Gastroesophageal sphincter (tissue), 3 donors: ENCODE measurements at regions not wholly inside any gene's neighbourhood (a gene's known extent, or its start where the extent isn't known, plus 50 kb on each side); places are given as distances from the start of the nearest gene placed in this dataset.

Source experiments
- CTCF ChIP-seq, 4 experiments: fragments of 200-600 bp in 2 of 4; fragments of 450-650 bp in 2 of 4; sonication (generic) in 1 of 4; IDR thresholded peaks; one replicate each; pipeline ENCODE4 v1.5.1; 2017 to 2019; ENCODE audit warnings: antibody characterized with exemption in 4 of 4, mild to moderate bottlenecking in 2 of 4, moderate library complexity in 2 of 4
- EP300 ChIP-seq: sonication (generic); formaldehyde crosslinking; IDR thresholded peaks from one replicate; pipeline ENCODE4 v1.6.1; 2017; ENCODE audit warnings: antibody characterized with exemption, mild to moderate bottlenecking
- POLR2A ChIP-seq, 2 donors: fragments of 450-650 bp; IDR thresholded peaks; one replicate each; pipeline ENCODE4 v1.6.1; 2017; ENCODE audit warnings: antibody characterized with exemption in 2 of 2, mild to moderate bottlenecking in 2 of 2, moderate library complexity in 1 of 2
- POLR2AphosphoS5 ChIP-seq: sonication (generic); formaldehyde crosslinking; IDR thresholded peaks from one replicate; pipeline ENCODE4 v1.6.1; 2017; ENCODE audit warnings: antibody characterized with exemption

DNA sequence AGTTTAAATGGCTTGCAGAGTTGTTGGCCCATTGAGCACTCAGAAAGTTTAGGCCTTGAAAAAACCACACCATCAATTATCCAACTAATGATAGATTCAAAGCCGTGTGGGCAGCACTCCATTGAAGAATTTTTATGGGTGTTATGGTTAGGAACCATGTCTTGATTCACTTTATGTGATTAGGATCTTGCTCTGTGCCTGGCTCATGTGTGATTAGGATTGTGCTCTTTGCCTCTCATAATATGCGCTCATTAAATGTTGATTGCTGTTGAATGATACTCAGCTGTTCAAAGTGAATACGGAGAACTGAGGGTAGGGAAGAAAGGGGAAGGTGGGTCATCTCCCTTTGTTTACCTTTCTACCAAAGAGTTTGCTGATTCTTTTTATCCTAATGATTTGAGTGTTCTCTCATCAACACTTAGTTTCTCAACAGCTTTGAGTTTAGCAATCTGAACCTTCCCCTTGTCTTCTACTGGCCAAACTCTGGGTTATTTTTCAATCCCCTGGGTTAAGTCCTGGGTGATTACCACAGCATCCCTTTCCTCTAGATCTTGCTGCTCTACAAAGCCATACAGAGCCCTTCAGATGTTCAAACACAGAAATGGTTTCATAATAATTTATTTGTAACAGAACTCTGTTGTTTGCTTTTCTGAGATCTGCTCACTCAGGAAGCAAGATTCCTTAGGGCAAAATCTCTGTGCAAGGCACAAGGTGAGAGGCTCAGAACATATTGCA lies 668.8 kb upstream of the RGMB start:
- no peak for TF ChIP-seq CTCF (IDR thresholded peaks at IDR 0.05)
- TF ChIP-seq POLR2A (IDR thresholded peaks at IDR 0.05) = no peak
- no peak for TF ChIP-seq EP300
- no peak for TF ChIP-seq POLR2AphosphoS5
